C4-2B (cell line): ENCODE measurements at regions not wholly inside any gene's neighbourhood (a gene's known extent, or its start where the extent isn't known, plus 50 kb on each side); places are given as distances from the start of the nearest gene placed in this dataset.

ENCODE experiments used
- H3K27ac ChIP-seq: fragments of 450-650 bp; 2 replicates; pipeline ENCODE4 v1.5.1; 2017
- ZFX ChIP-seq: fragments of 450-650 bp; IDR thresholded peaks from 2 replicates; pipeline ENCODE4 v1.6.1; 2017
- TF ChIP-seq, protein P1 (sequence below): fragments of 450-650 bp; conservative IDR thresholded peaks from 2 replicates; pipeline ENCODE4 v1.5.1; 2017; ENCODE audit warnings: mild to moderate bottlenecking

DNA sequence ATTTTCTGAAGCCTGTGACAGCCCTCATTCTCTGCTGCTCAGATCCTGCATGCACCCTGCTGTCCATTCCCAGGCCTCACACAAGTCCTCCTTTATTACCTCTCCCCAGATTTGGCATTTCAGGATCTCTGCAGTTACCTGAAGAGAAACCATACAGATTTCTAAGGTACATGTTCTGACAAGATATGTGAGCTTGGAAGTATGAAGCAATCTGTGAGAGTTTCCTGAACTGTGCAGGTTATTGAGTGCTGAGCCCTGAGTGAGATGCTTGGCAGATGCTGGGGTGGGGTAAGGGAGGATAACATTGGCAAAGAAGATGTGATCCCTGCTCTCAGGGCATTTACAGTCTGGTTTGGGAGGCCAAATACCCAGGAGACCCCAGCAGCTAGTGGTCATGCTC is 91.9 kb upstream of the EPCAM start:
- TF ChIP-seq ZFX, result no peak
- TF ChIP-seq, protein P1, sequence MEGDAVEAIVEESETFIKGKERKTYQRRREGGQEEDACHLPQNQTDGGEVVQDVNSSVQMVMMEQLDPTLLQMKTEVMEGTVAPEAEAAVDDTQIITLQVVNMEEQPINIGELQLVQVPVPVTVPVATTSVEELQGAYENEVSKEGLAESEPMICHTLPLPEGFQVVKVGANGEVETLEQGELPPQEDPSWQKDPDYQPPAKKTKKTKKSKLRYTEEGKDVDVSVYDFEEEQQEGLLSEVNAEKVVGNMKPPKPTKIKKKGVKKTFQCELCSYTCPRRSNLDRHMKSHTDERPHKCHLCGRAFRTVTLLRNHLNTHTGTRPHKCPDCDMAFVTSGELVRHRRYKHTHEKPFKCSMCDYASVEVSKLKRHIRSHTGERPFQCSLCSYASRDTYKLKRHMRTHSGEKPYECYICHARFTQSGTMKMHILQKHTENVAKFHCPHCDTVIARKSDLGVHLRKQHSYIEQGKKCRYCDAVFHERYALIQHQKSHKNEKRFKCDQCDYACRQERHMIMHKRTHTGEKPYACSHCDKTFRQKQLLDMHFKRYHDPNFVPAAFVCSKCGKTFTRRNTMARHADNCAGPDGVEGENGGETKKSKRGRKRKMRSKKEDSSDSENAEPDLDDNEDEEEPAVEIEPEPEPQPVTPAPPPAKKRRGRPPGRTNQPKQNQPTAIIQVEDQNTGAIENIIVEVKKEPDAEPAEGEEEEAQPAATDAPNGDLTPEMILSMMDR, result no peak
- H3K27ac ChIP-seq, result no peak overlapping the region

DNA sequence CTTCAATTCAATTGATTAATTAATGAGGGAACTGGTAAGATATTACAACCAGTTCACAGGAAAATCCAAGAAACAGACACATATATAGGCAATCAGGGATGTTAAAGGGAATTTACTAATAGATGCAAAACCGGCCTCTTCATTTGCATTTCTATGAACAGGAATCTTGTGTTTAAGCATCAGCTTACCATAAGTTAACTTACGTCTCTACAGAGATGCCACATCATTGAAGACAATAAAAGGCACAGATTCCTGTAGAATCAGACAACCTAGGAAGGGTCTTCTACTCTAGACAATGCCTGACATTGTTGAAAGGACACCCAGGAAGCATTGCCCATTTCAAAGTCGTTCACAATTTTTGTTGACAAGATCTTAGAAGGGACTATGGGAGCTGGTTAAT is 93.0 kb upstream of the EPCAM start:
- TF ChIP-seq, protein P1, result no peak
- H3K27ac ChIP-seq, result no peak overlapping the region

DNA sequence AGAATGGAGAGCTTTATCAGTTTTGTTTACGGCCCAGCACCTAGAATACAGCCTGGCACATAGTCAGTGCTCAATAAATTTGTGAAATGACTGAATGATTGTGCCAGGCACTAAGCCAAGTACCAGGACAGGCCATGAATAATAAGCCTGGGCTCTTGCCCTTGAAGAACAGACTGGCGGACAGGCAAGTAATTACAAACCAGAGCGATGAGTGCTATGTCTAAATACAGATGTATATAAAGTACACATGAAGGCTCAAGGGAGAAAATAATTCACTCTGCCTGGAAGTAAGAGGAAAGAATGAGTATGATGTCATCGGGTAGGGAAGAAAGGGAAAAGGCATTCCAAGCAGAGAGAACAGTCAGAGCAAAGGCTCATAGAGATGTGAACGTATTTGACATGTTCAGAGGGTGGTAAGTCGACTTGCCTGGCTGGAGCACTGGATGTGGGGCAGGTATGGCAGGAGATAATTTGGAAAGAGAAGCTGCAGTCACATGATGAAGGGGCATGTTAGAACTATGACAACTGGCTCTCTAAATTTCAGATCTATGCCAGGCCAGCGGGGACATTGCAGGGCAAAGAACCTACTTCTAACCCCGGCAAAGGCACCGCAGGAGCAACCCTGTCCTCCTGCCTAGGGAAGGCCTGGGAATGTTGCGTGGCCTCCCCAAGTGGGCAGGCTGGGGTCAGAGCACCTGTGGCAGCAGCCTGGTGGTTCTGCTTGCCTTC is 94.9 kb upstream of the EPCAM start:
- H3K27ac ChIP-seq, result no peak overlapping the region
- TF ChIP-seq, protein P1, result no peak
- no peak for TF ChIP-seq ZFX

DNA sequence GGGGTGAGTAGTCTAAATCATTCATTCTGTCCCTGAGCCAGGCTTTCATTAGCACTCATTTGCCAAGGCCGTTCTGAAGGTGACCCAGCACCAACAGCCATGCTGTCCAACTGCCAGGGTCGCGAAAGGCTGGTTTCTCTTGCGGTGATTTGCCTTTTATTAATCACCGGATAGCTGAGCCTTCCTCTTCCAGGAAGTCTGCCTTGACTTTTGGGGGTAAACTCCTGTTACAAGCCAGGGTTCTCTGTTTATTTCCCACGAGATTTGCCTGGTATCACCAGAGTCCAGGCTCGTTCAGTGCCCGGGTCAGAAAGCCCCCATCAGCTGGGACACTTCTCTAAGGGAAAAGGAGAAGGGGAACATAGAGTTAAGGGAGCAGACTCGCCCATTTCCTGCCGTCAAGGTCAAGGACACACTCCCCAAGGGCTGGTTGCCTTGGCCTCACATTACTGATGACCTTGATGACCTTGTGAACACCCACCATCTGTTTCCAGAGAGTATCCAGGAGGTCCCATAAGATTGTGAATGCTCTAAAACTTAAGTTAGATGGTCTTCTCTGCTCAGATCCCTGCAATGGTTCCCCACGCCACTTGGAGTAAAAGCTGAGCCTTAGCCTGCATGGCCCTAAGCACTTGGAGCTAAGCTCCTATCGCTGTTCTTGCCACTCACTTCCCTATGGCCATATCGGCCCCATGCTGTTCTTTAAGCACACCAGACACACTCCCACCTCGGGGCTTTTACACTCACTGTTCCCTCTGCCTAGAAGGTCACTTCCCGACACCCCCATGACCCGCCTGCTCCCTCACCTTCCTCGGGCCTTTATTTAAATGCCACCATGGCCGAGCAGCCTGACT is 96.0 kb upstream of the EPCAM start:
- no peak overlapping the region for H3K27ac ChIP-seq
- TF ChIP-seq ZFX, result no peak
- TF ChIP-seq, protein P1, result no peak

DNA sequence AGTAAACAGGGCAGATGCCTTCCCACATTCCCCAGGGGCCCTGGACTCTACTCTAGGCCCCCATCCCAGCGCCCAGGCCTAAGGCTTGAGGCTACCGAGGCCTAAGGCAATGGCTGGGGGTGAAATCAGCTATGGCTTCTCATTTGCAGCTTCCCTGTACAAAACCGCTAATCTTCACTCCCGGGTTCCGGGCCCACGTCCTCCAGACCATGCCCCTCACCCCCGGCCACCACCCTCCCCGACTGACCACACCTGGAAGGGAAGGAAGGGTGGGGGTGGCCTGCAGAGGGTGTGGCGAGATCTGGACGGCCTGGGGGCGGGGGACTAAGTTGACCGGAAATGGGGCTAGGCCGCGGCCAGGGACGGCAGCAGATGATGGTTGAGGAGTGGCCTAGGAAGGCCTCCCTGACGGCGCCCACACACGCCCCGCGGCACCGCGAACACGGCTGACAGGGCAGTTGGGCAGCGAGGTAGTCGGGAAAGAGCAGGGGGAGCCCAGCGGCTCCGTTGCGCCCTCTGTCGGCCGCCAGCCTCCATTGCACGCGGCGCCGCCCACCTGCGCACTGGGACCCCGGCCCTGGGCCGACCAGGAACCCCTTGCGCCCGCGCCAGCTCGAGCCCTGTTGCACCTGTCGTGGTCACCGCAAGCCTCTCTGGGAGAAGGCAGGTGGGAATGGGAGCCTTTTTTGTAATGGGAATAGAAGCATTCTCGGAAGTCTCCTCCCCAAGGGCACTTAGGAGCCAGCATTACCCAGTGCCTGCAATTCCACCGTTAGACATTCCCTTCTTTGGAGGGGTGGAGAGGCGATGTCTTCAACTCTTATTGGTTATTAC is 95.9 kb upstream of the CALM2 start:
- TF ChIP-seq, protein P1, result peak; percentile 64
- no peak for TF ChIP-seq ZFX
- H3K27ac ChIP-seq, result no peak overlapping the region

DNA sequence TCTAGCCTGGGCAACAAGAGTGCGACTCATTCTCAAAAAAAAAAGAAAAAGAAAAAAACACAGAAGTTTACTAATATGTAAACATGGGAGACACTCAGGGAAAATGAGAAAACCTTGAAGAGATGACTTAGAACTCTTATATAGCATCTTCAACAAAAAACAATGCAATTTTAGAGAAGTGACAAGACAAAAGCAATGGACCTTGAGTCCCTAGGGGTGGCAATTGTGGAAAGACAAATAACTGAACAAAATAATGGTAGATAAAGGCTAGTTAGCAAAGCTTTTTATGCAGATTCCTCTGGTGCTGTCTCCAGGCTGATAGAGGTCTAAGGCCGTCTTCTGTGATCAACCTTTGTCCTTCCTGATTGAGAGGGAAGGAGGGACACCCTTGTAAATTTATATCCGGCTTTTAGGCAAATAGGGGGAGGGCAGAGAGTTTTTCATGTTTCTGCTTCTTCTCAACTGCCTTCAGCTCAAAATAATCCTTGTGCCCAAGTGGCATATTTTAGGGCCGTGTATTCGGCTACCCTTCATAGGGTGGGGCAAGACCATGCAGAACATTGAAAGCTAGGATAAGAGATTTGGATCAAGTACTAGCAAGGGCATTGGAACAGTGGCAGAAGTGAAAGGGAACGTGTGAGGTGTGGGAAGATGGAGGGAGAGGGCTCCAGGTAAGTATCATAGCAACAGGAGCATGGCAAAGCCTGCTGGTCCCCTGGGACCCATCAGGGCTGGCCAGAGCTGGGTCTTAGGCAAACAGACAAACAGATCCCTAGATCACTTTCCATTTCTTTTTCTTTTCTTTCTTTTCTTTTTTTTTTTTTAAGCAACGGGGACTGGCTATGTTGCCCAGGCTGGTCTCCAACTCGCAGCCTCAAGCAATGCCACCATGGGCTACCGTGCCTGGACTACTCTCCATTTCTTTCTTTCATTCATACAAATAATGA is 95.0 kb upstream of the CALM2 start:
- H3K27ac ChIP-seq, result no peak overlapping the region

More for the DNA sequence above, 95.0 kb upstream of the CALM2 start:
- TF ChIP-seq, protein P1, result no peak
- no peak for TF ChIP-seq ZFX
